H1 (cell line): ENCODE measurements at regions not wholly inside any gene's neighbourhood (a gene's known extent, or its start where the extent isn't known, plus 50 kb on each side); places are given as distances from the start of the nearest gene placed in this dataset.

Experiments
- ATF2 ChIP-seq: IDR thresholded peaks from 2 replicates; pipeline ENCODE4 v1.6.1; 2012; ENCODE audit warnings: low read length, inconsistent platforms
- EZH2 ChIP-seq: fragments of 200-600 bp; sonication (generic); IDR thresholded peaks from 2 replicates; pipeline ENCODE4 v1.7.1; 2012; ENCODE audit warnings: low read depth, mild to moderate bottlenecking, moderate library complexity, low read length, inconsistent platforms; ENCODE audit not compliant: severe bottlenecking
- HDAC6 ChIP-seq: IDR thresholded peaks from one replicate; pipeline ENCODE4 v1.7.1; 2012; ENCODE audit warnings: low read depth, mild to moderate bottlenecking, inconsistent platforms, low read length, moderate library complexity
- POLR2A ChIP-seq, 2 experiments: IDR thresholded peaks; 1 replicate in 1 of 2; 2 replicates in 1 of 2; pipeline ENCODE4 v1.6.1; 2011; ENCODE audit warnings: low read depth in 2 of 2, low read length in 2 of 2, mild to moderate bottlenecking in 2 of 2; ENCODE audit errors: control extremely low read depth in 1 of 2
- POLR2AphosphoS5 ChIP-seq: IDR thresholded peaks from 2 replicates; pipeline ENCODE4 v1.6.1; 2011; ENCODE audit warnings: low read depth, low read length
- SIN3A ChIP-seq, 2 experiments: IDR thresholded peaks in 1 of 2; conservative IDR thresholded peaks in 1 of 2; 2 replicates each; pipeline ENCODE4 v1.6.1; 2011 to 2012; ENCODE audit warnings: low read length in 2 of 2, improper control_type of control experiment in 1 of 2, low read depth in 1 of 2, mild to moderate bottlenecking in 1 of 2
- SRF ChIP-seq: IDR thresholded peaks from 2 replicates; pipeline ENCODE4 v1.6.1; 2011; ENCODE audit warnings: mild to moderate bottlenecking, low read depth, low read length, moderate library complexity
- TF ChIP-seq, protein P1 (sequence below), 3 experiments: IDR thresholded peaks; 1 replicate in 2 of 3; 2 replicates in 1 of 3; pipeline versions ENCODE4 v1.5.1 to v1.6.1; 2011; ENCODE audit warnings: low read length in 3 of 3, mild to moderate bottlenecking in 3 of 3, inconsistent platforms in 2 of 3, low read depth in 1 of 3, moderate library complexity in 1 of 3; ENCODE audit not compliant: insufficient read depth in 1 of 3; ENCODE audit errors: control extremely low read depth in 1 of 3
- TF ChIP-seq, protein P2 (sequence below): fragments of 300-600 bp; sonication (generic); IDR thresholded peaks from 2 replicates; pipeline ENCODE4 v1.7.1; 2012; ENCODE audit warnings: low read length, moderate library complexity, mild to moderate bottlenecking, inconsistent platforms; ENCODE audit not compliant: insufficient replicate concordance

GRCh38 chr5:68738236-68738635, 355.6 kb upstream of the SLC30A5 start:
- TF ChIP-seq, protein P1, sequence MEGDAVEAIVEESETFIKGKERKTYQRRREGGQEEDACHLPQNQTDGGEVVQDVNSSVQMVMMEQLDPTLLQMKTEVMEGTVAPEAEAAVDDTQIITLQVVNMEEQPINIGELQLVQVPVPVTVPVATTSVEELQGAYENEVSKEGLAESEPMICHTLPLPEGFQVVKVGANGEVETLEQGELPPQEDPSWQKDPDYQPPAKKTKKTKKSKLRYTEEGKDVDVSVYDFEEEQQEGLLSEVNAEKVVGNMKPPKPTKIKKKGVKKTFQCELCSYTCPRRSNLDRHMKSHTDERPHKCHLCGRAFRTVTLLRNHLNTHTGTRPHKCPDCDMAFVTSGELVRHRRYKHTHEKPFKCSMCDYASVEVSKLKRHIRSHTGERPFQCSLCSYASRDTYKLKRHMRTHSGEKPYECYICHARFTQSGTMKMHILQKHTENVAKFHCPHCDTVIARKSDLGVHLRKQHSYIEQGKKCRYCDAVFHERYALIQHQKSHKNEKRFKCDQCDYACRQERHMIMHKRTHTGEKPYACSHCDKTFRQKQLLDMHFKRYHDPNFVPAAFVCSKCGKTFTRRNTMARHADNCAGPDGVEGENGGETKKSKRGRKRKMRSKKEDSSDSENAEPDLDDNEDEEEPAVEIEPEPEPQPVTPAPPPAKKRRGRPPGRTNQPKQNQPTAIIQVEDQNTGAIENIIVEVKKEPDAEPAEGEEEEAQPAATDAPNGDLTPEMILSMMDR (IDR thresholded peaks at IDR 0.05; ENCODE audit: control extremely low read depth in 1 of 3, insufficient read depth in 1 of 3, low read depth in 1 of 3, low read length in 3 of 3), result no peak
- TF ChIP-seq POLR2AphosphoS5, result no peak
- TF ChIP-seq, protein P2, sequence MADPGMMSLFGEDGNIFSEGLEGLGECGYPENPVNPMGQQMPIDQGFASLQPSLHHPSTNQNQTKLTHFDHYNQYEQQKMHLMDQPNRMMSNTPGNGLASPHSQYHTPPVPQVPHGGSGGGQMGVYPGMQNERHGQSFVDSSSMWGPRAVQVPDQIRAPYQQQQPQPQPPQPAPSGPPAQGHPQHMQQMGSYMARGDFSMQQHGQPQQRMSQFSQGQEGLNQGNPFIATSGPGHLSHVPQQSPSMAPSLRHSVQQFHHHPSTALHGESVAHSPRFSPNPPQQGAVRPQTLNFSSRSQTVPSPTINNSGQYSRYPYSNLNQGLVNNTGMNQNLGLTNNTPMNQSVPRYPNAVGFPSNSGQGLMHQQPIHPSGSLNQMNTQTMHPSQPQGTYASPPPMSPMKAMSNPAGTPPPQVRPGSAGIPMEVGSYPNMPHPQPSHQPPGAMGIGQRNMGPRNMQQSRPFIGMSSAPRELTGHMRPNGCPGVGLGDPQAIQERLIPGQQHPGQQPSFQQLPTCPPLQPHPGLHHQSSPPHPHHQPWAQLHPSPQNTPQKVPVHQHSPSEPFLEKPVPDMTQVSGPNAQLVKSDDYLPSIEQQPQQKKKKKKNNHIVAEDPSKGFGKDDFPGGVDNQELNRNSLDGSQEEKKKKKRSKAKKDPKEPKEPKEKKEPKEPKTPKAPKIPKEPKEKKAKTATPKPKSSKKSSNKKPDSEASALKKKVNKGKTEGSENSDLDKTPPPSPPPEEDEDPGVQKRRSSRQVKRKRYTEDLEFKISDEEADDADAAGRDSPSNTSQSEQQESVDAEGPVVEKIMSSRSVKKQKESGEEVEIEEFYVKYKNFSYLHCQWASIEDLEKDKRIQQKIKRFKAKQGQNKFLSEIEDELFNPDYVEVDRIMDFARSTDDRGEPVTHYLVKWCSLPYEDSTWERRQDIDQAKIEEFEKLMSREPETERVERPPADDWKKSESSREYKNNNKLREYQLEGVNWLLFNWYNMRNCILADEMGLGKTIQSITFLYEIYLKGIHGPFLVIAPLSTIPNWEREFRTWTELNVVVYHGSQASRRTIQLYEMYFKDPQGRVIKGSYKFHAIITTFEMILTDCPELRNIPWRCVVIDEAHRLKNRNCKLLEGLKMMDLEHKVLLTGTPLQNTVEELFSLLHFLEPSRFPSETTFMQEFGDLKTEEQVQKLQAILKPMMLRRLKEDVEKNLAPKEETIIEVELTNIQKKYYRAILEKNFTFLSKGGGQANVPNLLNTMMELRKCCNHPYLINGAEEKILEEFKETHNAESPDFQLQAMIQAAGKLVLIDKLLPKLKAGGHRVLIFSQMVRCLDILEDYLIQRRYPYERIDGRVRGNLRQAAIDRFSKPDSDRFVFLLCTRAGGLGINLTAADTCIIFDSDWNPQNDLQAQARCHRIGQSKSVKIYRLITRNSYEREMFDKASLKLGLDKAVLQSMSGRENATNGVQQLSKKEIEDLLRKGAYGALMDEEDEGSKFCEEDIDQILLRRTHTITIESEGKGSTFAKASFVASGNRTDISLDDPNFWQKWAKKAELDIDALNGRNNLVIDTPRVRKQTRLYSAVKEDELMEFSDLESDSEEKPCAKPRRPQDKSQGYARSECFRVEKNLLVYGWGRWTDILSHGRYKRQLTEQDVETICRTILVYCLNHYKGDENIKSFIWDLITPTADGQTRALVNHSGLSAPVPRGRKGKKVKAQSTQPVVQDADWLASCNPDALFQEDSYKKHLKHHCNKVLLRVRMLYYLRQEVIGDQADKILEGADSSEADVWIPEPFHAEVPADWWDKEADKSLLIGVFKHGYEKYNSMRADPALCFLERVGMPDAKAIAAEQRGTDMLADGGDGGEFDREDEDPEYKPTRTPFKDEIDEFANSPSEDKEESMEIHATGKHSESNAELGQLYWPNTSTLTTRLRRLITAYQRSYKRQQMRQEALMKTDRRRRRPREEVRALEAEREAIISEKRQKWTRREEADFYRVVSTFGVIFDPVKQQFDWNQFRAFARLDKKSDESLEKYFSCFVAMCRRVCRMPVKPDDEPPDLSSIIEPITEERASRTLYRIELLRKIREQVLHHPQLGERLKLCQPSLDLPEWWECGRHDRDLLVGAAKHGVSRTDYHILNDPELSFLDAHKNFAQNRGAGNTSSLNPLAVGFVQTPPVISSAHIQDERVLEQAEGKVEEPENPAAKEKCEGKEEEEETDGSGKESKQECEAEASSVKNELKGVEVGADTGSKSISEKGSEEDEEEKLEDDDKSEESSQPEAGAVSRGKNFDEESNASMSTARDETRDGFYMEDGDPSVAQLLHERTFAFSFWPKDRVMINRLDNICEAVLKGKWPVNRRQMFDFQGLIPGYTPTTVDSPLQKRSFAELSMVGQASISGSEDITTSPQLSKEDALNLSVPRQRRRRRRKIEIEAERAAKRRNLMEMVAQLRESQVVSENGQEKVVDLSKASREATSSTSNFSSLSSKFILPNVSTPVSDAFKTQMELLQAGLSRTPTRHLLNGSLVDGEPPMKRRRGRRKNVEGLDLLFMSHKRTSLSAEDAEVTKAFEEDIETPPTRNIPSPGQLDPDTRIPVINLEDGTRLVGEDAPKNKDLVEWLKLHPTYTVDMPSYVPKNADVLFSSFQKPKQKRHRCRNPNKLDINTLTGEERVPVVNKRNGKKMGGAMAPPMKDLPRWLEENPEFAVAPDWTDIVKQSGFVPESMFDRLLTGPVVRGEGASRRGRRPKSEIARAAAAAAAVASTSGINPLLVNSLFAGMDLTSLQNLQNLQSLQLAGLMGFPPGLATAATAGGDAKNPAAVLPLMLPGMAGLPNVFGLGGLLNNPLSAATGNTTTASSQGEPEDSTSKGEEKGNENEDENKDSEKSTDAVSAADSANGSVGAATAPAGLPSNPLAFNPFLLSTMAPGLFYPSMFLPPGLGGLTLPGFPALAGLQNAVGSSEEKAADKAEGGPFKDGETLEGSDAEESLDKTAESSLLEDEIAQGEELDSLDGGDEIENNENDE, result no peak
- TF ChIP-seq SIN3A (conservative IDR thresholded peaks at IDR 0.05 in 1 of 2, IDR thresholded peaks at IDR 0.05 in 1 of 2; ENCODE audit: low read depth in 1 of 2, low read length in 2 of 2), result no peak
- no peak for TF ChIP-seq EZH2
- TF ChIP-seq ATF2, result no peak
- no peak for TF ChIP-seq HDAC6
- no peak for TF ChIP-seq SRF
- TF ChIP-seq POLR2A (IDR thresholded peaks at IDR 0.05; ENCODE audit: control extremely low read depth in 1 of 2, low read depth in 2 of 2, low read length in 2 of 2), result no peak
